B cell (primary cell): ENCODE measurements at regions not wholly inside any gene's neighbourhood (a gene's known extent, or its start where the extent isn't known, plus 50 kb on each side); places are given as distances from the start of the nearest gene placed in this dataset.

Experiments used
- CTCF ChIP-seq: fragments of 200-600 bp; IDR thresholded peaks from one replicate; pipeline ENCODE4 v1.8.0; 2022; ENCODE audit warnings: antibody characterized with exemption, mild to moderate bottlenecking
- EZH2 ChIP-seq: IDR thresholded peaks from 2 replicates; pipeline ENCODE4 v1.6.1; 2012; ENCODE audit warnings: borderline replicate concordance, low read depth, mild to moderate bottlenecking, moderate library complexity, low read length; ENCODE audit not compliant: insufficient read depth, poor library complexity, severe bottlenecking

GRCh38 chr3:952906-953305 is 139.9 kb upstream of the CNTN6 start:
- TF ChIP-seq CTCF (no peak), EZH2 (no peak)
